SK-N-SH (cell line): ENCODE measurements at regions not wholly inside any gene's neighbourhood (a gene's known extent, or its start where the extent isn't known, plus 50 kb on each side); places are given as distances from the start of the nearest gene placed in this dataset.

Source experiments
- CTCF ChIA-PET: fragments of 300-600, 350-600 bp; formaldehyde crosslinking; extraction: SDS; loops from one replicate; lab custom pipeline; 2021; lab: Yijun Ruan, JAX
- POLR2A ChIA-PET: fragments of 350-600 bp; sonication (Branson Sonifier 250); formaldehyde crosslinking; extraction: SDS; loops from one replicate; lab custom pipeline; 2020; ENCODE audit warnings: antibody characterized with exemption, inconsistent platforms; lab: Yijun Ruan, JAX
- DNase-seq: peaks from one replicate; pipeline ENCODE4 v3.0.0; 2012
- H2AFZ ChIP-seq: fragments of 200-600 bp; sonication (generic); 2 replicates; pipeline ENCODE4 v1.8.1; 2016; ENCODE audit warnings: antibody characterized with exemption, mild to moderate bottlenecking, low read depth
- H3F3A ChIP-seq: fragments of 200-600 bp; sonication (generic); replicated peaks from 2 replicates; pipeline ENCODE3; 2016; ENCODE audit warnings: antibody characterized with exemption, mild to moderate bottlenecking; ENCODE audit not compliant: insufficient read depth
- H3K27ac ChIP-seq, 2 experiments: fragments of 200-500 bp in 1 of 2; fragments of 200-600 bp in 1 of 2; sonication (Bioruptor generic) in 1 of 2; sonication (generic), shearing (Covaris generic) in 1 of 2; 2 replicates each; pipeline versions ENCODE4 v1.5.1 to v1.6.1; 2014 to 2016; ENCODE audit warnings: low read depth in 2 of 2, inconsistent platforms in 1 of 2, low read length in 1 of 2, mild to moderate bottlenecking in 1 of 2, mixed read lengths in 1 of 2
- H3K27me3 ChIP-seq: fragments of 200-600 bp; sonication (generic), shearing (Covaris generic); 2 replicates; pipeline ENCODE4 v1.6.1; 2016; ENCODE audit warnings: mixed run types; ENCODE audit not compliant: insufficient read depth
- H3K36me3 ChIP-seq, 2 experiments: fragments of 200-500 bp in 1 of 2; fragments of 200-600 bp in 1 of 2; sonication (Bioruptor generic) in 1 of 2; sonication (generic) in 1 of 2; replicated peaks in 1 of 2; 2 replicates each; pipeline versions ENCODE3 to v1.5.1; 2014 to 2016; ENCODE audit warnings: low read length in 1 of 2, mild to moderate bottlenecking in 1 of 2; ENCODE audit not compliant: insufficient read depth in 2 of 2, control insufficient read depth in 1 of 2
- H3K4me1 ChIP-seq, 2 experiments: fragments of 200-500 bp in 1 of 2; fragments of 200-600 bp in 1 of 2; sonication (Bioruptor generic) in 1 of 2; sonication (generic), shearing (Covaris generic) in 1 of 2; 2 replicates each; pipeline versions ENCODE4 v1.5.1 to v1.6.1; 2014 to 2016; ENCODE audit warnings: low read depth in 1 of 2, low read length in 1 of 2, mixed run types in 1 of 2; ENCODE audit not compliant: insufficient read depth in 2 of 2, control insufficient read depth in 1 of 2
- H3K4me2 ChIP-seq: fragments of 200-600 bp; sonication (generic), shearing (Covaris generic); 2 replicates; pipeline ENCODE4 v1.6.1; 2017; ENCODE audit warnings: mixed run types
- H3K4me3 ChIP-seq, 2 experiments: fragments of 200-500 bp in 1 of 2; fragments of 200-600 bp in 1 of 2; sonication (Bioruptor generic) in 1 of 2; sonication (generic), shearing (Covaris generic) in 1 of 2; 2 replicates each; pipeline versions ENCODE4 v1.5.1 to v1.8.1; 2014 to 2016; ENCODE audit warnings: low read depth in 2 of 2, inconsistent platforms in 1 of 2, low read length in 1 of 2, mild to moderate bottlenecking in 1 of 2, mixed read lengths in 1 of 2, moderate library complexity in 1 of 2
- H3K79me2 ChIP-seq: fragments of 200-600 bp; sonication (generic); 2 replicates; pipeline ENCODE4 v1.8.1; 2017; ENCODE audit warnings: mild to moderate bottlenecking; ENCODE audit not compliant: insufficient read depth
- H3K9ac ChIP-seq: fragments of 200-600 bp; sonication (generic); 2 replicates; pipeline ENCODE4 v1.6.1; 2017; ENCODE audit warnings: mixed run types
- H3K9me2 ChIP-seq: fragments of 200-600 bp; sonication (generic); 2 replicates; pipeline ENCODE4 v1.6.1; 2017; ENCODE audit warnings: mixed run types
- H3K9me3 ChIP-seq: fragments of 200-600 bp; sonication (generic); 2 replicates; pipeline ENCODE4 v1.6.1; 2017; ENCODE audit warnings: mixed run types, mild to moderate bottlenecking, moderate library complexity
- H4K20me1 ChIP-seq: fragments of 200-600 bp; sonication (generic); 2 replicates; pipeline ENCODE4 v1.6.1; 2017; ENCODE audit warnings: mild to moderate bottlenecking, mixed run types; ENCODE audit not compliant: insufficient read depth
- CTCF ChIP-seq: fragments of 200-600 bp; sonication (generic); IDR thresholded peaks from 2 replicates; pipeline ENCODE4 v1.6.1; 2017; ENCODE audit warnings: antibody characterized with exemption, mild to moderate bottlenecking, moderate library complexity
- GABPA ChIP-seq: IDR thresholded peaks from 2 replicates; pipeline ENCODE4 v1.4.0; 2012; ENCODE audit warnings: low read depth, mild to moderate bottlenecking
- GATA2 ChIP-seq: sonication (generic); formaldehyde crosslinking; IDR thresholded peaks from 2 replicates; pipeline ENCODE4 v1.5.0; 2020; ENCODE audit warnings: mild to moderate bottlenecking, missing genetic modification reagents
- JUND ChIP-seq: IDR thresholded peaks from 2 replicates; pipeline ENCODE4 v1.4.0; 2012
- MEF2A ChIP-seq: IDR thresholded peaks from 2 replicates; pipeline ENCODE4 v1.4.0; 2012; ENCODE audit warnings: low read depth, borderline replicate concordance
- MXI1 ChIP-seq: IDR thresholded peaks from 2 replicates; pipeline ENCODE4 v1.6.1; 2012; ENCODE audit warnings: mild to moderate bottlenecking, low read depth, low read length, improper control_type of control experiment
- NFIC ChIP-seq: IDR thresholded peaks from 2 replicates; pipeline ENCODE4 v1.4.0; 2012; ENCODE audit warnings: borderline replicate concordance
- RAD21 ChIP-seq: IDR thresholded peaks from 2 replicates; pipeline ENCODE4 v1.6.1; 2012; ENCODE audit warnings: mild to moderate bottlenecking, low read length
- RFX5 ChIP-seq: IDR thresholded peaks from 2 replicates; pipeline ENCODE4 v1.6.1; 2012; ENCODE audit warnings: mild to moderate bottlenecking, improper control_type of control experiment, low read length
- SIN3A ChIP-seq: IDR thresholded peaks from 2 replicates; pipeline ENCODE4 v1.6.1; 2012; ENCODE audit warnings: low read depth, mild to moderate bottlenecking, low read length, moderate library complexity, borderline replicate concordance
- TAF1 ChIP-seq: IDR thresholded peaks from 2 replicates; pipeline ENCODE4 v1.6.1; 2012; ENCODE audit warnings: low read depth, mild to moderate bottlenecking, low read length, moderate library complexity, borderline replicate concordance
- TCF12 ChIP-seq: IDR thresholded peaks from 2 replicates; pipeline ENCODE4 v1.4.0; 2012
- USF1 ChIP-seq: IDR thresholded peaks from 2 replicates; pipeline ENCODE4 v1.4.0; 2012; ENCODE audit warnings: low read depth, borderline replicate concordance
- USF2 ChIP-seq: fragments of 150-350 bp; IDR thresholded peaks from 2 replicates; pipeline ENCODE4 v1.6.1; 2017; ENCODE audit warnings: antibody characterized with exemption, low read length, low read depth, borderline replicate concordance
- YY1 ChIP-seq: IDR thresholded peaks from 2 replicates; pipeline ENCODE4 v1.4.0; 2012; ENCODE audit warnings: low read depth, mild to moderate bottlenecking
- ZBTB33 ChIP-seq: IDR thresholded peaks from 2 replicates; pipeline ENCODE4 v1.4.0; 2012; ENCODE audit warnings: low read depth, borderline replicate concordance
- WGBS: methylation state at CpG from one replicate; pipeline ENCODE4 v1.1.6; 2017; ENCODE audit warnings: low lambda C conversion rate; 5-methylcytosine and 5-hydroxymethylcytosine counted together

GRCh38 chr10:111356571-111356970, 279.7 kb downstream of the ADRA2A start:
- Histone ChIP-seq H3K27me3 (no peaks in the 10 kb centered on the region), H3K9ac (no peak overlapping the region), H3K4me3 (no peak overlapping the region), H3K4me2 (no peak overlapping the region), H2AFZ (no peak overlapping the region)
- TF ChIP-seq MEF2A (no peak), USF2 (no peak), GABPA (no peak), RAD21 (no peak), TCF12 (no peak), SIN3A (no peak), NFIC (no peak), RFX5 (no peak), JUND (no peak), GATA2 (CRISPR knock-in tag) (no peak), TAF1 (no peak), YY1 (no peak), USF1 (no peak), MXI1 (no peak), CTCF (no peak), ZBTB33 (no peak)
- TF ChIP-seq, all 33 proteins: peak for 0
- ChIA-PET CTCF (interaction anchor here (1.2 to 2.9 kb wide), 3 partner anchors 280 to 783 kb away, joined by 3 to 19 read pairs (median 7); partner anchors contain the start of gene ADRA2A), POLR2A (no interaction called here)
- H3K9me2 ChIP-seq: no peaks in the 10 kb centered on the region
- H3K27ac ChIP-seq: no peak overlapping the region
- H4K20me1 ChIP-seq: no peaks in the 10 kb centered on the region
- H3F3A ChIP-seq: no peaks in the 10 kb centered on the region
- H3K9me3 ChIP-seq: no peaks in the 10 kb centered on the region
- no peaks in the 10 kb centered on the region for H3K36me3 ChIP-seq
- 15% methylated on average over 3 of the region's 3 CpGs for WGBS
- no peaks in the 10 kb centered on the region; a peak in 1 of 4 replicates for H3K4me1 ChIP-seq
- DNase-seq: no peak
- H3K79me2 ChIP-seq: no peaks in the 10 kb centered on the region
